ENCODE measurements at regions not wholly inside any gene's neighbourhood (a gene's known extent, or its start where the extent isn't known, plus 50 kb on each side); places are given as distances from the start of the nearest gene placed in this dataset.

DNA sequence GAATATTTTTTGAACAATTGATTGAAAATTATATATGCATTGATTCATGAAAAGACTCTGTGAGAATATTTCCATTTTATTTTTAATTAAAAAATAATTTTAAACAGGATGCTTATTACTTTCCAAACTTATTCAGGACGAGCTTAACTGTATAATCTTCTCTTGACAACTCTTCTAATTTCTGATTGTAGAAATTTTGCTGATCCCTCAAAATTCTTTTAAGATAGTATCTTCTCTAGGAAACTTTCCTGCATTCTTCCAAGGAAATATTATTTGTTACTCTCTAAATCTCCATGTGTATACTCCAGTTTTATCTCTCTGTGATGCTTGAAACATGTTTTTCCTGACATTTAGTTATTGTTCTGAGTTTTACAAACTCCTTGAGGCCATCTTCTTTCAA is 197.2 kb downstream of the BCHE start:
- DNase-seq (ENCODE audit: low read depth, low spot score) (no peak), ATAC-seq (no peak), FAIRE-seq (no peak)
- H4K20me1 ChIP-seq (ENCODE audit: control insufficient read depth, insufficient read depth): no peaks in the 10 kb centered on the region
- 0% methylated on average over 1 of the region's 1 CpG for WGBS (ENCODE audit: insufficient coverage, insufficient replicate concordance, low lambda C conversion rate, missing lambda C conversion rate)
- H2AFZ ChIP-seq (ENCODE audit: control insufficient read depth, low read depth, low read length): no peak overlapping the region
- no TSS peak for BruUV-seq (replicated peaks)
- POLR2A ChIA-PET: no interaction called here
- no peaks in the 10 kb centered on the region for H3K9me3 ChIP-seq (replicated peaks; ENCODE audit: control insufficient read depth, insufficient read depth, low read length)
- H3K27ac ChIP-seq (ENCODE audit: control insufficient read depth, insufficient read depth): no peak overlapping the region
- CTCF ChIA-PET: interaction anchor here (0.8 to 1.4 kb wide), 3 partner anchors 12 to 371 kb away, joined by 3 to 4 read pairs (median 3); no protein-coding TSS in a partner anchor
- no peaks in the 10 kb centered on the region for H3K79me2 ChIP-seq (ENCODE audit: control insufficient read depth, insufficient read depth, low read length)
- in situ Hi-C loops (cut with MboI): no loop called here
- H3K4me1 ChIP-seq (ENCODE audit: control insufficient read depth, insufficient read depth, low read length): no peaks in the 10 kb centered on the region
- TF ChIP-seq, protein P1, sequence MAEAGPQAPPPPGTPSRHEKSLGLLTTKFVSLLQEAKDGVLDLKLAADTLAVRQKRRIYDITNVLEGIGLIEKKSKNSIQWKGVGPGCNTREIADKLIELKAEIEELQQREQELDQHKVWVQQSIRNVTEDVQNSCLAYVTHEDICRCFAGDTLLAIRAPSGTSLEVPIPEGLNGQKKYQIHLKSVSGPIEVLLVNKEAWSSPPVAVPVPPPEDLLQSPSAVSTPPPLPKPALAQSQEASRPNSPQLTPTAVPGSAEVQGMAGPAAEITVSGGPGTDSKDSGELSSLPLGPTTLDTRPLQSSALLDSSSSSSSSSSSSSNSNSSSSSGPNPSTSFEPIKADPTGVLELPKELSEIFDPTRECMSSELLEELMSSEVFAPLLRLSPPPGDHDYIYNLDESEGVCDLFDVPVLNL (IDR thresholded peaks at IDR 0.05; ENCODE audit: low read depth, low read length): no peak
- TF ChIP-seq EGR1 (IDR thresholded peaks at IDR 0.05; ENCODE audit: borderline replicate concordance in 1 of 2, low read depth in 2 of 2, low read length in 2 of 2): no peak
- TF ChIP-seq NR2C1 (IDR thresholded peaks at IDR 0.05): no peak
- TF ChIP-seq, protein P2, sequence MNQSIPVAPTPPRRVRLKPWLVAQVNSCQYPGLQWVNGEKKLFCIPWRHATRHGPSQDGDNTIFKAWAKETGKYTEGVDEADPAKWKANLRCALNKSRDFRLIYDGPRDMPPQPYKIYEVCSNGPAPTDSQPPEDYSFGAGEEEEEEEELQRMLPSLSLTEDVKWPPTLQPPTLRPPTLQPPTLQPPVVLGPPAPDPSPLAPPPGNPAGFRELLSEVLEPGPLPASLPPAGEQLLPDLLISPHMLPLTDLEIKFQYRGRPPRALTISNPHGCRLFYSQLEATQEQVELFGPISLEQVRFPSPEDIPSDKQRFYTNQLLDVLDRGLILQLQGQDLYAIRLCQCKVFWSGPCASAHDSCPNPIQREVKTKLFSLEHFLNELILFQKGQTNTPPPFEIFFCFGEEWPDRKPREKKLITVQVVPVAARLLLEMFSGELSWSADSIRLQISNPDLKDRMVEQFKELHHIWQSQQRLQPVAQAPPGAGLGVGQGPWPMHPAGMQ (IDR thresholded peaks at IDR 0.05; ENCODE audit: borderline replicate concordance): no peak
- TF ChIP-seq FOXK2 (IDR thresholded peaks at IDR 0.05): no peak
- no peak for TF ChIP-seq NFYA (IDR thresholded peaks at IDR 0.05; ENCODE audit: borderline replicate concordance, low read depth, low read length)
- no peak for TF ChIP-seq HDAC2 (IDR thresholded peaks at IDR 0.05)
- TF ChIP-seq SIX5 (IDR thresholded peaks at IDR 0.05; ENCODE audit: low read depth, low read length, severe bottlenecking): no peak
- TF ChIP-seq MTA3 (IDR thresholded peaks at IDR 0.05; ENCODE audit: borderline replicate concordance, low read length): no peak
- TF ChIP-seq RAD51 (IDR thresholded peaks at IDR 0.05): no peak
- H3K36me3 ChIP-seq (ENCODE audit: control insufficient read depth in 2 of 2, insufficient read depth in 2 of 2, low read length in 1 of 2): no peaks in the 10 kb centered on the region
- H3K27me3 ChIP-seq (replicated peaks in 1 of 2; ENCODE audit: control insufficient read depth in 2 of 2, insufficient read depth in 2 of 2, low read length in 1 of 2): no peaks in the 10 kb centered on the region
- RAD21 ChIA-PET (ENCODE audit: unreplicated experiment): no interaction called here
- no peak overlapping the region for H3K9ac ChIP-seq (ENCODE audit: control insufficient read depth, insufficient read depth, low read length)
- SMC1A ChIA-PET (ENCODE audit: uncharacterized antibody, unreplicated experiment): interaction anchor here (0.8 to 1.2 kb wide), 2 partner anchors 8 to 198 kb away, joined by 3 read pairs; no protein-coding TSS in a partner anchor
- no peak overlapping the region for H3K4me2 ChIP-seq (ENCODE audit: control insufficient read depth, insufficient read depth)
- intact Hi-C loops (cut with micrococcal nuclease; ENCODE audit: unreplicated experiment): no loop called here
- H3K4me3 ChIP-seq: no peak overlapping the region

Data from GM12878 (cell line).